Left lobe of liver (tissue), 2 donors: ENCODE measurements at regions not wholly inside any gene's neighbourhood (a gene's known extent, or its start where the extent isn't known, plus 50 kb on each side); places are given as distances from the start of the nearest gene placed in this dataset.

ENCODE experiments used
- ATAC-seq: fragments of 200-7000 bp; cut with Tn5 transposase; one replicate; pipeline ENCODE4 v1.9.1; 2020; ENCODE audit warnings: mild to moderate bottlenecking, moderate library complexity
- DNase-seq: peaks from one replicate; pipeline ENCODE4 v3.0.0-alpha.2; 2020; ENCODE audit warnings: low spot score
- donor health status: DM: no; HTN: no; CAD: no; lungs with moderate emphysema.
- donor health status: DM: no; HTN: yes; CAD: no.

DNA sequence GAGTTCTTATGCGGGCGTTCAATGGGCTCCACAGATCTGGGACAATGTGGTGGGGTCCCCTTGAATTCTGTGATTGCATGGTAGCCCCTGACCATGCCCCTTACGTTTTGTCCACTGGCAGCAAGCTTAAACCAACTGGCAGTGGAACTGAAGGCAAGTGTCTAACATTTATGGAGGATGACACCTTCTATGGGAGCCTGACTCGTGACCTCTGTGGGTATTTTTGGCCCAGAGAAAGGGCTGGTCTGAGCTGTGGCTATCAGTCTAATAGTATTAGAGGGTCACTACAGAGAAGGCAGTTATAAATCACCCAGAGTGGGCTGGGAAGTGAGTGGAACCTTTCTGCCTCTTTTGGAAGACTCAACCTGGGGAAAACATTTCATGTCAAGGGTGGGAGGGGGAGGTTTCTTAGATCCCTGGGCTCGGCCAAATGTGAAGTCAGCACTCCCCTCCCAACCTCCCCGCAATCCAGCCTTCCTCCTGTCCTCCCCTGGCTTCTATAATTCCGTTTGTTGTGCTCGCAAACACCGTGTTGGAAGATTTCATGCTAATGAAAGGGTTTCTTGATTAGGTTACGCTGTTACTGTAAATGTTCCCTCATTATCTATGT, 322.7 kb downstream of the RPS24 start:
- no peak for DNase-seq
- ATAC-seq = no peak

- no peak for DNase-seq
- no peak for ATAC-seq
Observed at GRCh38 chr10:78357141-78358063, 323.7 kb downstream of the RPS24 start.

GRCh38 chr10:78358351-78358750, 324.7 kb downstream of the RPS24 start:
- DNase-seq (no peak), ATAC-seq (no peak)

DNA sequence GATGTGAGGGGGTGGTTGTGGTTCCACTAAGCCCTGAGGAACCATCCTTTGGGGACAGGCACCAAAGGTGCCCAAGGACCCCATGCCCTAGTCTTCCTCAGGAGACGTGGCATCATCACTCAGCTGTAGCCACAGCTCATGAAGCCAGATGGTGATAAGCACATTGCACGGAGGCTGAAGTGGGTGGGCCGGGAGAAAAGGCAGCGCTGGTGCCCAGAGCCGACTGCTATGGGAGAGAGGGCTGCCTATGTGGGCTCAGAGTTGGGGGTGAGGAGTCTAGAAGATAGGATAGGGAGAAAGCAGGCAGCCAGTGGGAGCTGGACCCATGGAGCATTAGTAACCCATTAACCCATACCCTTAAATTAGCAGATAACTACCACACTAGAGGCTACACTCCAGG, 325.3 kb downstream of the RPS24 start:
- no peak for DNase-seq

DNA sequence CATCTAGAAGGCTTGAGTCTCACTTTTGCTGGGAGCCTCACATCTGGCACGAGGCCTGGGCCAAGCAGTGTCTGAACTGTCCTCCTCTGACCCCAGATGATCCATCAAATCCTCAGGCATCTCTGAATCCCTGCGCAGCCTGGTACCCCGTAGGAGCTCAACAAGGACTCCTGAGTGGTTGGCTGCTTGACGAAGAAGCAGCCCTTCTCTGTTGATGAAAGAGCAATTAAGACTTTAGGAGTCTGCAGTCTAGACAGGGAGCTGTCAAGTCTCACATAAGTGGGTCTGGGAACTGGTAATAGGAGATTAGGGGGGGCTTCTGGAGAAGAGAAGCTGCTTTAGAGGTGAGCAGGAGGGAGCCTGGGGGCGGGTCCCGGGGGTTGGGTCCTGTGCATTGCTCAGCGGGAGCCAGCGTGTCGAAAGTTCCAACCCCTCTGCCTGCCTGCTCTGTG, 326.0 kb downstream of the RPS24 start:
- DNase-seq (no peak), ATAC-seq (no peak)

More for the DNA sequence above, 325.3 kb downstream of the RPS24 start:
- no peak for ATAC-seq

- DNase-seq = no peak
- no peak for ATAC-seq
Observed at GRCh38 chr10:78360284-78360683, 326.6 kb downstream of the RPS24 start.

- DNase-seq (no peak), ATAC-seq (no peak)
Observed at GRCh38 chr10:78361031-78361430, 327.4 kb downstream of the RPS24 start.

DNA sequence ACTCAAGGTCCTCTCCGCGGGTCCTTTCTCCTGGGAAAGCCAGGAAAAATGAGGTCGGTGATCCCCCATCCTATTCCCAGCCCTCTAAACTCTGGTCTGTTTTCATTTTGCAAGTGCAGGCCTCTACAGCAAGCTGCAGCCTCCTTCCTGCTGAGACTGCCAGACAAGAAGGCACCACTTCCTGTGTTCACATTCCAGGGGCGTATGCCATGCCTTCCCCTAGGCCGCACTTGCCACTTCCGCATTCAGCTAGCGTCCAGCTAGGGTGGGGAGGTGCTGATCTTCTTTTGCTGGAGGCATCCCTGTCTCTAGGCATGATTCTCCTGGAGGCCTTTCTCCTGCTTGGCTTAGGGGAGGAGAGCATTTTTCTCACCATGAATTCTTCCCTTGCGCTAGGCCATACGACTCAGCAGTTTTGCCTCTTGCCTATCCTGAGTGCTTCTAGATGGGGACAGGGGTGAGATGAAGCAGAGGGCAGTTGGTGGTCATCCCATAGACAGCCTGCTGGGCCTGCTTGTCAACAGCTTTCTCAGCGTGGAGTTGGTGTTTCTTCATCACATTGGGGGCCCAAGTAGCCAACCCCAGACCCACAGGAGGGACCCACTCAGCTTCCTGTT, 328.9 kb downstream of the RPS24 start:
- DNase-seq = no peak
- ATAC-seq = peak; percentile 52

- ATAC-seq (no peak), DNase-seq (no peak)
Observed at GRCh38 chr10:78363190-78363589, 329.5 kb downstream of the RPS24 start.

- ATAC-seq = no peak
- DNase-seq = no peak
Observed at GRCh38 chr10:78365694-78366093, 332.0 kb downstream of the RPS24 start.

DNA sequence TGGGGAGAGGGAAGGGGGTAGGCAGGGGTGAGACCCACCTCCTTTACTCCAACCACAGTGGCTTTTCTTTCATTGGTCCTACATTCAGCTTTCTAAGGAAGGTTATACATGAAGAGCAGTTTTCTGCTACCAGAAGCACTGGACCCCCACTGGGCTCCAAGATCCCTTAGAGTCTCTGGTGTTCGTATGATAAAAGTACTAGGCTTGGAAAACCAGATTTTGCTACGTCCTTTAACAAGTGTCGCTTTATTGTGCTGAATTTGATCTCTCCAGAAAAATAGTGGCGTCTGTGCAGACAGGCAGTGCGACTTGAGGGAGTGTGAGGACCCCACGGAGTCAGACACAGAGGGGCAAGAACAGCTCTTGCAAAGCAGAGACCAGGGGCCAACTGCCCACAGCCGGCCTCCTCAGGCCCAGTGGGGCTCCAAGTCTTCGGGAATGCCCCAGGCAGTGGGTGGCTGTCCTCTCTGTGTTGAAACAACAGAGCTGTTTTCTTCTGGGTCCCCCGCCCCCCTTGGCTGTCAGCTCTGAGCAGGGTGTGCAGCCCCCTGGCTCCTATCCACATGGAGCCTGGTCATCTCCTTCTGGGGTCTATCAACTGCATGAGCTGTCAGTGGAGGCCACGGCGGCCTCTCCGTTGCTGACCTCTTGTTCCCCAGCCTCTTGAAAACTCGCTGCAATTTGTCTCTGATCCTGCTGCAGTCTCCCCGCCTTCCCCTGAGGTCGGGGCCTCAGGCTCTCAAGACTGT, 333.2 kb downstream of the RPS24 start:
- no peak for DNase-seq
- peak; percentile 21 for ATAC-seq

DNA sequence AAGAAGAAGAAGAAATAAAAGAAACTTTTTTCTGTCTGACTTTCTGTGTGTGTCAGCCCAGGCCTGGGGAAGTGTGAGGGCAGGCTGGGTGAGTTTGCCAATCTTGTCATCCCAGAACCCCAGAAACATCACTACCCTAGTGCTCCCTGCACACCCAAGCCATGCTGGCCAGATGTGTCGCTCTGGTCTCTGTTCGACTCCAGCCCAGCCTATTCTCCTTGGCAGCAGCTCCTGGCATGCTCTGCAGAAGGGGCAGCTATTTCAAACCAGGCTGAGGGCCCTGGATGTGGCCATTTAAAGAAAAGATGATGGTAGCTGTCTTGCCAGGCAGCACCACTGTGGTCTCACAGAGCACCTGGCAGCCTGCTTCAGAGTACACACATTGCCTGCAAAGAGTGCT, 334.1 kb downstream of the RPS24 start:
- DNase-seq (no peak), ATAC-seq (no peak)

GRCh38 chr10:78371136-78371535, 337.5 kb downstream of the RPS24 start:
- no peak for DNase-seq
- ATAC-seq = no peak

DNA sequence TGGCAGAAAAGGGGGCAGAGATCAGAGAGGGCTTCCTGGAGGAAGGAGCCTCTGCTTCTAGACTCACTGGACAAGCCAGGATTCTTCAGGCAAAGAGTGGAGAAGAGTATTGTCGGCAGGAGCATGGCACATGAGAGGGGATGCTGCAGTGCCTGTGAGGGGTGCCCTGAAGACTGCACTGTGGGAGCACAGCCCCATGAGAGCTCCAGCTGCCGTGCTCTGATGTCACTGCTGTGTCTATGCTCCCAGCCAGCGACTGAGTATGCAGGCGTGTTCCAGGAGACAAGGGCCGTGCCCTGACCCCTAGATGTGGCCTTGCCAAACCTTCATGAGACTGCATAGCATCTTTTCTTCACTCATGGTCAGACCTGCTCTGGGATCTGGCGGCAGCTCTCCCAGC, 339.1 kb downstream of the RPS24 start:
- ATAC-seq = no peak
- DNase-seq = no peak

DNA sequence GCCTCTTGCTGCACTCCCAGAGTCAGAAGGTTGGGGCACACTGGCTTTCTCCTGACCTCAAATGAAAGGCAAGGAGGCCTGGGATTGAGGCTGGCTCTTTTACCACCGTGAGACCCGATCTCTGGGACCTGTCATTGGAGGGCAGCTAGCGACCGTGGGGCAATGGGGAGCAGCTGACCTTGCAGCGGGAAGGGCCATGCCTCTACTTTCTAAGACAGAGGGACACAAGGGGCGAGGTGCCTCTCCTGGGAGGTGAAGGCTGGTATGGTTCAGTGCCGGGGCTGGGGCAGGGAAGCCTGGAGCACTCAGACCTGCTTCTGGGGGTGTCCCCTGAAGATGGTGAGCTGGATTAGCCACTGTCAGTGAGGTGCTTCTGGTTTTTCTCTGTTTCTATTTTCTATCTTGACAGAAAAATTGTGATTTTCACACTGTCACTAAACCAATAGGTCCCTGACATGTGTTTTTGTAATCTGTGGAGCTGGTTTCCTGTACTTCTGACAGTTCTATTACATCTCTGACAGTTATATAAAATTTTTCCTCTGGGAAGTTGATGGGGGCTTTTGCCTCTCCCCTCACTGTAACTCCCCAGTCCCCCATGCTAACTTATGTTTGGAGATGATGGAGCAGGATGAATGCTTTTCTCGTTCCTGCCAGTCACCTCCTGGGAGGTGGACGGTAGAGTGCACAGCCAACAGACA, 340.8 kb downstream of the RPS24 start:
- DNase-seq (no peak), ATAC-seq (no peak)

- ATAC-seq (no peak), DNase-seq (no peak)
Observed at GRCh38 chr10:78375854-78376785, 342.5 kb downstream of the RPS24 start.

DNA sequence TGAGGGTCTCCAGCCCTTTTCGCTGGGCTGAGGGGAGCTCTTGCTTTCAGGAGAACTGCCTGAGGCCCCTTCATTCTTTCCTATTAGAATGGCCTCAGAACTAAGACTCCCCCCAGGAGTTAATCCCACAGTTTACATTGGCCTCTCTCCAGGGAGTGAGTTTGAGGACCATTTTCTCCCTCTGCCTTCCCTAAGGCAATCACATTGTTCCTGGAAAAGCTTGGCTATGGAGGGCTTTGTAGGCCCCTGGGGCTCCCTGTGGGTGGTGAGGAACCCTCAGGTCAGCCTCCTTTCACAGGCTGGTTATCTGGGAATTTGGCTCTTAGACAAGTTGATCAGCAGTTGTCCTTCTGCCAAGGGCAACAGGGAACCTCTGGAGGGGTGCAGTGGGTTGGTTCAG, 343.7 kb downstream of the RPS24 start:
- DNase-seq (no peak), ATAC-seq (no peak)

GRCh38 chr10:78378192-78378591, 344.5 kb downstream of the RPS24 start:
- no peak for ATAC-seq
- no peak for DNase-seq

DNA sequence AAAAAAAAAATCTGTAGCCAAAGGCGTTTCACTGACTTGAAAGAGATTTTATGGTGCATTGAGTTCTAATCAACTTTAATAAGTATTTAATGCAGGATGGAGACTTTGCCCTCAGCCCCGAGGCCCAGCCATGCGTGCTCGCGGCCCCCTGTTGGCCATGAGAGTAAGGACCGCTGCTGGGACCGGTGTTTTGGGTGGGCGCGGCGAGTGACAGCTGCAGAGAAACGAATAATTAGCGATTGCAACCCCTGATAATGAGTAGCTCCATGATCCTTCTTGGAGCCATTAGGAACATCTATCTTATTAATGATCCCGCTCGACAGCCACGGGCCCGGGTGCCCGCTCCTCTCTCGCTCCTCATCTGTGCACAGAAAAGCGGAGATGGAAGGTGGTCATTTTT, 347.4 kb downstream of the RPS24 start:
- ATAC-seq (no peak), DNase-seq (no peak)

GRCh38 chr10:78382047-78382446, 348.4 kb downstream of the RPS24 start:
- no peak for DNase-seq
- ATAC-seq = no peak
